Ascending aorta (tissue), 2 donors: ENCODE measurements at regions not wholly inside any gene's neighbourhood (a gene's known extent, or its start where the extent isn't known, plus 50 kb on each side); places are given as distances from the start of the nearest gene placed in this dataset.

Experiments used
- DNase-seq, 2 donors: peaks; one replicate each; pipeline ENCODE4 v3.0.0-alpha.2; 2019; ENCODE audit warnings: low spot score in 2 of 2
- H3K27ac ChIP-seq, 2 donors: fragments of 200-600 bp; sonication (generic); one replicate each; pipeline ENCODE4 v1.5.1; 2016 to 2017; ENCODE audit warnings: mild to moderate bottlenecking in 1 of 2
- H3K27me3 ChIP-seq: fragments of 200-600 bp; sonication (generic); one replicate; pipeline ENCODE4 v1.5.1; 2017
- H3K36me3 ChIP-seq, 2 donors: fragments of 200-600 bp; sonication (generic); one replicate each; pipeline ENCODE4 v1.5.1; 2016
- H3K4me1 ChIP-seq, 2 donors: fragments of 200-600 bp; sonication (generic); one replicate each; pipeline ENCODE4 v1.5.1; 2016 to 2017; ENCODE audit warnings: mild to moderate bottlenecking in 1 of 2
- H3K4me3 ChIP-seq, 2 donors: fragments of 200-600 bp; sonication (generic); one replicate each; pipeline ENCODE4 v1.5.1; 2016 to 2017; ENCODE audit warnings: mild to moderate bottlenecking in 1 of 2
- H3K9me3 ChIP-seq, 2 donors: fragments of 200-600 bp; sonication (generic); one replicate each; pipeline ENCODE4 v1.5.1; 2016
- intact Hi-C: fragments of 100-400 bp; cut with DNase I; formaldehyde crosslinking; loops from one replicate; pipeline ENCODE4 v1.15.1; 2023
- TF ChIP-seq, protein P1 (sequence below), 3 experiments: fragments of 200-600 bp in 2 of 3; fragments of 450-650 bp in 1 of 3; sonication (generic) in 2 of 3; IDR thresholded peaks; one replicate each; pipeline ENCODE4 v1.5.1; 2016 to 2019; ENCODE audit warnings: antibody characterized with exemption in 3 of 3, mild to moderate bottlenecking in 1 of 3, moderate library complexity in 1 of 3

DNA sequence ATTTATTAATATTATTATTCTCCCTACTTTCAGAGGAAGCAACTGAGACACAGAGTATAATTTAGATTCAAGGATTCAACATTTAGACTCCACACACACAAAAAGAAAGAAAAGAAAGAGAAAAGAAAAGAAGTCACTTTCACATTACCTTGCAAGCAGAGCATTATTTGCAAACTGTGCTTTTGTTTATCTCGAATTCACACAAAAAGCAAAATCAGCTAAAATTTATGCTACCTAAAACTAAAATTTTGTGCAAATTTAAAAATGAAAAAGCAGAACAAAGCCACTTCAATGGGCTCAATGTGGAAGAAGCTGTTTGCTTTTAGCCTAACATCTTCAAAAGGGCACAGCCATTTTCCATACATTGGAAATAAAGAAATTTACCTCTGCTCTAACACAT is 1282.7 kb upstream of the GYPC start:
- intact Hi-C loops, result no loop called here
- Histone ChIP-seq H3K9me3 (no peaks in the 10 kb centered on the region), H3K4me3 (no peak overlapping the region), H3K36me3 (no peaks in the 10 kb centered on the region), H3K27ac (no peak overlapping the region), H3K27me3 (no peaks in the 10 kb centered on the region), H3K4me1 (no peaks in the 10 kb centered on the region)
- TF ChIP-seq, protein P1, sequence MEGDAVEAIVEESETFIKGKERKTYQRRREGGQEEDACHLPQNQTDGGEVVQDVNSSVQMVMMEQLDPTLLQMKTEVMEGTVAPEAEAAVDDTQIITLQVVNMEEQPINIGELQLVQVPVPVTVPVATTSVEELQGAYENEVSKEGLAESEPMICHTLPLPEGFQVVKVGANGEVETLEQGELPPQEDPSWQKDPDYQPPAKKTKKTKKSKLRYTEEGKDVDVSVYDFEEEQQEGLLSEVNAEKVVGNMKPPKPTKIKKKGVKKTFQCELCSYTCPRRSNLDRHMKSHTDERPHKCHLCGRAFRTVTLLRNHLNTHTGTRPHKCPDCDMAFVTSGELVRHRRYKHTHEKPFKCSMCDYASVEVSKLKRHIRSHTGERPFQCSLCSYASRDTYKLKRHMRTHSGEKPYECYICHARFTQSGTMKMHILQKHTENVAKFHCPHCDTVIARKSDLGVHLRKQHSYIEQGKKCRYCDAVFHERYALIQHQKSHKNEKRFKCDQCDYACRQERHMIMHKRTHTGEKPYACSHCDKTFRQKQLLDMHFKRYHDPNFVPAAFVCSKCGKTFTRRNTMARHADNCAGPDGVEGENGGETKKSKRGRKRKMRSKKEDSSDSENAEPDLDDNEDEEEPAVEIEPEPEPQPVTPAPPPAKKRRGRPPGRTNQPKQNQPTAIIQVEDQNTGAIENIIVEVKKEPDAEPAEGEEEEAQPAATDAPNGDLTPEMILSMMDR (IDR thresholded peaks at IDR 0.05), result no peak
- no peak for DNase-seq

DNA sequence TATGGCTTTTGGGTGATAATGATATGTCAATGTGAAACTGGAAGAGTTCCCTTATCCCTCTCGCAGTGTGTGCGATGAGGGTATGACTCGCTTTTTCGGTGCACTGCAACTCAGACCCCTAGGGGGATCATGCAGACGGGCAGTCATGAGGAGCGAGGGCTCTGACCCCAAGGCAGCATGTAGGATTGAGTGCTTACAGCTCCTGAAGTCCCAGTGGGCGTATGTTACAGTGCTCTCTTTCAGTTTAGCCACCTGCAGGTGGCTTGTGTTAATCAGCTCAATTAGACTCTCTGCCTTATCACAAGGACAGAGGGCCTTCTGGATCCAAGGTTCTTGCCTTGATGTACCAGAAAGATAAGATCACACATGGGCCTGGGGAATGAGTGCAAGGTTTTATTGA is 1269.9 kb upstream of the GYPC start:
- no peaks in the 10 kb centered on the region for H3K36me3 ChIP-seq
- H3K4me3 ChIP-seq, result no peak overlapping the region
- H3K4me1 ChIP-seq, result no peaks in the 10 kb centered on the region
- TF ChIP-seq, protein P1 (IDR thresholded peaks at IDR 0.05), result no peak
- H3K27me3 ChIP-seq, result no peaks in the 10 kb centered on the region
- no peak for DNase-seq
- H3K27ac ChIP-seq, result no peak overlapping the region
- intact Hi-C loops, result no loop called here
- H3K9me3 ChIP-seq, result no peaks in the 10 kb centered on the region

DNA sequence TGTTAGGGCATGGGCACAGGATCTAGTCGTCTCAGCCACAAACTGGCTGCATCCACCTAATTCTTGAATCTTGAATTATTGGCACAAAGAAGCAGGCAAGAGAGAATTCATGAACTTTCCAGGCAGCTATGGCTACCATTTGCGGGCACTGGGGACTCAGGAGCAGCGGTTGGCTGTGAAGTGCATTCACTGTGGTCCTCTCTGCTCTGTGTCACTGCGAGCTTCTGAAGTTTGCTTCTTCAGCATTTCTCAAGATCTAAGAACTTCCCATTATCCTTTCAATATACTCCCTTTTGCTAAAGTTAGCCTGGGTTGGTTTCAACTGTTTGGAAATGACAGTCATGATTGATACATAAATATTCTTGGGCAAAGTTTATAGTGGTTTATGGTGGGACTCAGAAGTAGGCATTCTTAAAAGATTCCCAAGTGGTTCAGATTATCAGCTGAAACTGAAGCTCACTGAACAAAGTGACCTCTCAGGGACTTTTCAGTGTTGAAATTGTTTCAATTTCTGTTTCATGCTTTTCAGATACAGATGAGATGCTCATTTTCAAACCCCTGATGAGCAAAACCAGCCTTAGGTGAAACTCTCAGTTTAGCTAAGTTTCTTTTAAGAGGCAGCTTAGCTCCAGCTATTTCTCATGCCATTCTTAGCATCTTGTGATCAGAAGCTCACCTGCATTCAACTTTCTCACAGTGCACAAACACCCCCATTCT is 1258.3 kb upstream of the GYPC start:
- DNase-seq, result no peak
- intact Hi-C loops, result no loop called here
- no peak overlapping the region for H3K4me3 ChIP-seq
- no peaks in the 10 kb centered on the region for H3K4me1 ChIP-seq
- no peaks in the 10 kb centered on the region for H3K9me3 ChIP-seq
- TF ChIP-seq, protein P1 (IDR thresholded peaks at IDR 0.05), result no peak
- no peak overlapping the region for H3K27ac ChIP-seq
- no peaks in the 10 kb centered on the region for H3K36me3 ChIP-seq
- H3K27me3 ChIP-seq, result no peaks in the 10 kb centered on the region

DNA sequence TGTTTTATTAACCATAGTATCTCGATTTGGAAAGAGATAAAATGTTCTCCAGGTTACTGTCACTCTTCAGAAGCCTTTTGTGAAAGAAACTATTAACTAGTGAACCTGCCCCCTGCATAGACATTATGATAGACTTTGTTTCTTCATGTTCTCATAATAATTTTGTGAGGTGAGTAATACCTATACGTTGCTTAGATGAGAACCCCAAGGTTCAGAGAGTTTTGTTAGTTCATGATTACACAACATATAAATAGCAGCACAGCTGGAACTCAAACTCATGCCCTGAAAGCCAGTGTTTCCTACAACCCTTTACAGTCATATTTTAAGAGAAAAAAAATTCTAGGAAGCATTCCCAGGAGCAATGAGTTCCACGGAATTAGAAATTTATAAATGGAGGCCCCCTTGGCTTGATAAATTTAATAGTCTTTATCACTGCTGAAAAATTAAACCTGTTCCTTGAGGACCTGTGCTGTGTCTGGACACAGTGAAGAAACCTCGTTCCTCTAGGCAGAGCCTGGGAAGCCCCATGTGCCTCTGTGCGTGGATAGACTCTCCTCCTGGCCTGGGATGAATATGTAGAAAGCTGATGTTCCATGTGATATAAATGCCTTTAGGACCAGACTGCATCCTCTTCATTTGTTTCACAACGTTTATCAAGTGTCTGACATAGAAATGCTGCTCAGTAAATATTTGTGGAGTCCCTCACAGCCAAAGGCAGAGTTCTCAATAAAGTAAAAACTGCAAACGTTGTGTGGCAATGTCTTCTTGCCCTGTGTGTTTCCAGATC is 1257.0 kb upstream of the GYPC start:
- Histone ChIP-seq H3K27me3 (no peaks in the 10 kb centered on the region), H3K27ac (no peak overlapping the region), H3K9me3 (no peaks in the 10 kb centered on the region), H3K4me3 (no peak overlapping the region), H3K4me1 (no peaks in the 10 kb centered on the region), H3K36me3 (no peaks in the 10 kb centered on the region)
- TF ChIP-seq, protein P1 (IDR thresholded peaks at IDR 0.05), result no peak
- no peak for DNase-seq
- intact Hi-C loops, result no loop called here

DNA sequence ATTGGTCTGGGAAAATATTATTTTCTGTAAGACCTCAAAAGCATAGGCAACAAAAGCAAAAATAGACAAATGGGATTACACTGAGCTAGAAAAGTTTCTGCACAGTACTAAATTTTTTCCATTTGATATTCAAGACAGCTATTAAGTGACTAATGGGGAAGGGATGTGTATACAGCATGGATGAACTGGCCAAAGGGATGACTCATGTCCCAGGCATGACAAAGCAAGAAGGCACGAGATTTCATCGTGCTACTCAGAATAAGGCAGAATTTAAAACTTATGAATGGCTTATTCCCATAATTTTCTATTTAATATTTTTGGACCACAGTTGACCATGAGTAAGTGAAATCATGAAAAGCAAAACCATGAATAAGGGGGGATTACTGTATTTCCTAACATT is 1250.1 kb upstream of the GYPC start:
- intact Hi-C loops, result no loop called here
- Histone ChIP-seq H3K27me3 (no peaks in the 10 kb centered on the region), H3K27ac (no peak overlapping the region), H3K9me3 (no peaks in the 10 kb centered on the region), H3K4me3 (no peak overlapping the region), H3K4me1 (no peaks in the 10 kb centered on the region), H3K36me3 (no peaks in the 10 kb centered on the region)
- TF ChIP-seq, protein P1 (IDR thresholded peaks at IDR 0.05), result no peak
- DNase-seq, result no peak
